PC-9 (cell line): ENCODE measurements at regions not wholly inside any gene's neighbourhood (a gene's known extent, or its start where the extent isn't known, plus 50 kb on each side); places are given as distances from the start of the nearest gene placed in this dataset.

Source experiments
- BruUV-seq: library from RNA; stranded (reverse); fragments of 400-500 nt; replicated peaks from 2 replicates; lab custom pipeline; 2021; lab: Mats Ljungman, UMichigan
- CTCF ChIA-PET: fragments of 300-600 bp; sonication (Branson Sonifier 250); formaldehyde crosslinking; loops from one replicate; lab custom pipeline; 2022; ENCODE audit warnings: antibody characterized with exemption; lab: Charles Lee
- POLR2A ChIA-PET: fragments of 300-600 bp; sonication (Branson Sonifier 250); formaldehyde crosslinking; loops from one replicate; lab custom pipeline; 2022; ENCODE audit warnings: antibody characterized with exemption; ENCODE audit not compliant: unreplicated experiment; lab: Charles Lee
- DNase-seq, 2 experiments: peaks; one replicate each; pipeline versions ENCODE4 v3.0.0 to v3.0.0-alpha.2; 2015 to 2022; ENCODE audit warnings: mixed read lengths in 1 of 2
- H2AFZ ChIP-seq: fragments of 200-600 bp; sonication (generic); 2 replicates; pipeline ENCODE4 v1.8.1; 2017; ENCODE audit warnings: antibody characterized with exemption
- H3F3A ChIP-seq: fragments of 200-600 bp; sonication (generic); 2 replicates; pipeline ENCODE4 v1.8.1; 2017; ENCODE audit warnings: antibody characterized with exemption, mild to moderate bottlenecking, low read depth; ENCODE audit not compliant: insufficient read depth
- H3K27ac ChIP-seq: fragments of 200-600 bp; sonication (generic); 2 replicates; pipeline ENCODE4 v1.6.1; 2016; ENCODE audit warnings: mixed run types
- H3K27me3 ChIP-seq: fragments of 200-600 bp; sonication (generic); 2 replicates; pipeline ENCODE4 v1.6.1; 2016; ENCODE audit warnings: low read depth, mixed run types; ENCODE audit not compliant: insufficient read depth
- H3K36me3 ChIP-seq: fragments of 200-600 bp; sonication (generic); 2 replicates; pipeline ENCODE4 v1.6.1; 2016; ENCODE audit warnings: low read depth, mixed run types
- H3K4me1 ChIP-seq: fragments of 200-600 bp; sonication (generic); replicated peaks from 2 replicates; pipeline ENCODE4 v1.6.1; 2016; ENCODE audit warnings: mixed run types; ENCODE audit not compliant: insufficient read depth
- H3K4me2 ChIP-seq: fragments of 200-600 bp; sonication (generic); 2 replicates; pipeline ENCODE4 v1.6.1; 2017; ENCODE audit warnings: mixed run types
- H3K4me3 ChIP-seq: fragments of 200-600 bp; sonication (generic); 2 replicates; pipeline ENCODE4 v1.6.1; 2016; ENCODE audit warnings: mixed run types
- H3K79me2 ChIP-seq: fragments of 200-600 bp; sonication (generic); 2 replicates; pipeline ENCODE4 v1.6.1; 2017; ENCODE audit warnings: low read depth, mixed run types
- H3K9me2 ChIP-seq: fragments of 200-600 bp; sonication (generic); 2 replicates; pipeline ENCODE4 v1.8.1; 2017; ENCODE audit warnings: mild to moderate bottlenecking; ENCODE audit not compliant: insufficient read depth
- H3K9me3 ChIP-seq: fragments of 200-600 bp; sonication (generic); 2 replicates; pipeline ENCODE4 v1.8.1; 2016; ENCODE audit warnings: low read depth; ENCODE audit not compliant: insufficient read depth
- H4K20me1 ChIP-seq: fragments of 200-600 bp; sonication (generic); 2 replicates; pipeline ENCODE4 v1.8.1; 2017; ENCODE audit not compliant: insufficient read depth
- CTCF ChIP-seq: fragments of 200-600 bp; sonication (generic); conservative IDR thresholded peaks from 2 replicates; pipeline ENCODE4 v1.6.1; 2017; ENCODE audit warnings: mixed run types, antibody characterized with exemption, mild to moderate bottlenecking, moderate library complexity
- EZH2 ChIP-seq: fragments of 200-600 bp; sonication (generic); IDR thresholded peaks from 2 replicates; pipeline ENCODE4 v1.8.0; 2017; ENCODE audit warnings: antibody characterized with exemption, low read depth
- intact Hi-C: fragments of 100-400 bp; cut with micrococcal nuclease; formaldehyde crosslinking; loops from one replicate; pipeline ENCODE4 v1.10.0; 2022; ENCODE audit not compliant: unreplicated experiment

- Histone ChIP-seq H4K20me1 (no peaks in the 10 kb centered on the region), H3K9me3 (no peaks in the 10 kb centered on the region), H3K4me1 (no peaks in the 10 kb centered on the region), H3K9me2 (no peaks in the 10 kb centered on the region; the same call in 1 of the 2 replicates), H2AFZ (no peak overlapping the region), H3K79me2 (no peaks in the 10 kb centered on the region), H3K36me3 (no peaks in the 10 kb centered on the region), H3K27me3 (no peaks in the 10 kb centered on the region), H3K27ac (no peak overlapping the region), H3K4me2 (0 out of 2 replicates have a peak overlapping the region, but pooled peaks have one; percentile 20), H3K4me3 (no peak overlapping the region), H3F3A (no peaks in the 10 kb centered on the region)
- POLR2A ChIA-PET, result no interaction called here
- DNase-seq, result peak in 1 of 2 experiments; percentile 43
- CTCF ChIA-PET, result no interaction called here
- TF ChIP-seq CTCF (peak; percentile 49; the same call in 1 of the 2 replicates), EZH2 (no peak)
- intact Hi-C loops, result loop anchor here (2.0 to 10.0 kb wide), 4 partner anchors 101 to 799 kb away; no protein-coding TSS in a partner anchor
- no TSS peak for BruUV-seq
These were observed 338.2 kb upstream of the TLE4 start for GRCh38 chr9:79233542-79233941.

- no peaks in the 10 kb centered on the region for H3K4me1 ChIP-seq
- intact Hi-C loops, result loop anchor here (10.0 kb wide), 2 partner anchors 412 to 802 kb away; no protein-coding TSS in a partner anchor
- H3F3A ChIP-seq, result no peaks in the 10 kb centered on the region
- no peak for DNase-seq
- ChIA-PET CTCF (no interaction called here), POLR2A (no interaction called here)
- no TSS peak for BruUV-seq
- H3K9me3 ChIP-seq, result no peaks in the 10 kb centered on the region
- H2AFZ ChIP-seq, result no peak overlapping the region
- H3K27me3 ChIP-seq, result no peaks in the 10 kb centered on the region
- H3K4me3 ChIP-seq, result no peak overlapping the region
- H4K20me1 ChIP-seq, result no peaks in the 10 kb centered on the region
- TF ChIP-seq CTCF (no peak), EZH2 (no peak)
- H3K36me3 ChIP-seq, result no peaks in the 10 kb centered on the region
- H3K4me2 ChIP-seq, result no peak overlapping the region
- no peak overlapping the region for H3K27ac ChIP-seq
- no peaks in the 10 kb centered on the region; the same call in 1 of the 2 replicates for H3K9me2 ChIP-seq
- no peaks in the 10 kb centered on the region for H3K79me2 ChIP-seq
These were observed 335.3 kb upstream of the TLE4 start for GRCh38 chr9:79236466-79236865.

GRCh38 chr9:79237861-79238260 is 333.9 kb upstream of the TLE4 start:
- H2AFZ ChIP-seq, result no peak overlapping the region
- no peaks in the 10 kb centered on the region for H3F3A ChIP-seq
- H3K4me1 ChIP-seq, result no peaks in the 10 kb centered on the region
- no peaks in the 10 kb centered on the region for H3K36me3 ChIP-seq
- POLR2A ChIA-PET, result no interaction called here
- no peaks in the 10 kb centered on the region for H3K27me3 ChIP-seq
- no peaks in the 10 kb centered on the region; the same call in 1 of the 2 replicates for H3K9me2 ChIP-seq
- no peaks in the 10 kb centered on the region for H3K9me3 ChIP-seq
- no peaks in the 10 kb centered on the region for H3K79me2 ChIP-seq
- TF ChIP-seq EZH2, result no peak
- no peaks in the 10 kb centered on the region for H4K20me1 ChIP-seq
- CTCF ChIA-PET, result no interaction called here
- H3K27ac ChIP-seq, result no peak overlapping the region
- no peak for DNase-seq
- intact Hi-C loops, result loop anchor here (10.0 kb wide), 2 partner anchors 413 to 803 kb away; no protein-coding TSS in a partner anchor
- no peak overlapping the region for H3K4me2 ChIP-seq
- BruUV-seq, result no TSS peak
- no peak overlapping the region for H3K4me3 ChIP-seq

GRCh38 chr9:79240774-79241173 is 331.0 kb upstream of the TLE4 start:
- no peak for DNase-seq
- H3K27me3 ChIP-seq, result no peaks in the 10 kb centered on the region
- no peaks in the 10 kb centered on the region for H4K20me1 ChIP-seq
- no peak overlapping the region for H3K27ac ChIP-seq
- intact Hi-C loops, result no loop called here
- H2AFZ ChIP-seq, result no peak overlapping the region
- H3K79me2 ChIP-seq, result no peaks in the 10 kb centered on the region
- ChIA-PET CTCF (no interaction called here), POLR2A (no interaction called here)
- no peak overlapping the region for H3K4me3 ChIP-seq
- no peaks in the 10 kb centered on the region for H3K36me3 ChIP-seq
- H3K9me3 ChIP-seq, result no peaks in the 10 kb centered on the region
- no TSS peak for BruUV-seq
- H3F3A ChIP-seq, result no peaks in the 10 kb centered on the region
- TF ChIP-seq EZH2 (no peak), CTCF (no peak)
- H3K9me2 ChIP-seq, result no peaks in the 10 kb centered on the region; the same call in 1 of the 2 replicates
- H3K4me2 ChIP-seq, result no peak overlapping the region
- no peaks in the 10 kb centered on the region for H3K4me1 ChIP-seq
